ENCODE measurements at regions not wholly inside any gene's neighbourhood (a gene's known extent, or its start where the extent isn't known, plus 50 kb on each side); places are given as distances from the start of the nearest gene placed in this dataset.

- TF ChIP-seq CTCF (IDR thresholded peaks at IDR 0.05) (no peak), POLR2A (IDR thresholded peaks at IDR 0.05) (no peak), POLR2AphosphoS5 (IDR thresholded peaks at IDR 0.05) (no peak)
These were observed 62.6 kb downstream of the BTBD3 start for GRCh38 chr20:11980263-11980662.
